ENCODE measurements at regions not wholly inside any gene's neighbourhood (a gene's known extent, or its start where the extent isn't known, plus 50 kb on each side); places are given as distances from the start of the nearest gene placed in this dataset.

GRCh38 chr2:156181208-156181607, 151.3 kb downstream of the NR4A2 start:
- TF ChIP-seq, protein P1, sequence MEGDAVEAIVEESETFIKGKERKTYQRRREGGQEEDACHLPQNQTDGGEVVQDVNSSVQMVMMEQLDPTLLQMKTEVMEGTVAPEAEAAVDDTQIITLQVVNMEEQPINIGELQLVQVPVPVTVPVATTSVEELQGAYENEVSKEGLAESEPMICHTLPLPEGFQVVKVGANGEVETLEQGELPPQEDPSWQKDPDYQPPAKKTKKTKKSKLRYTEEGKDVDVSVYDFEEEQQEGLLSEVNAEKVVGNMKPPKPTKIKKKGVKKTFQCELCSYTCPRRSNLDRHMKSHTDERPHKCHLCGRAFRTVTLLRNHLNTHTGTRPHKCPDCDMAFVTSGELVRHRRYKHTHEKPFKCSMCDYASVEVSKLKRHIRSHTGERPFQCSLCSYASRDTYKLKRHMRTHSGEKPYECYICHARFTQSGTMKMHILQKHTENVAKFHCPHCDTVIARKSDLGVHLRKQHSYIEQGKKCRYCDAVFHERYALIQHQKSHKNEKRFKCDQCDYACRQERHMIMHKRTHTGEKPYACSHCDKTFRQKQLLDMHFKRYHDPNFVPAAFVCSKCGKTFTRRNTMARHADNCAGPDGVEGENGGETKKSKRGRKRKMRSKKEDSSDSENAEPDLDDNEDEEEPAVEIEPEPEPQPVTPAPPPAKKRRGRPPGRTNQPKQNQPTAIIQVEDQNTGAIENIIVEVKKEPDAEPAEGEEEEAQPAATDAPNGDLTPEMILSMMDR (conservative IDR thresholded peaks at IDR 0.05) = no peak
- TF ChIP-seq ZFX (IDR thresholded peaks at IDR 0.05) = no peak

All from C4-2B (cell line).